ENCODE measurements at regions not wholly inside any gene's neighbourhood (a gene's known extent, or its start where the extent isn't known, plus 50 kb on each side); places are given as distances from the start of the nearest gene placed in this dataset.

DNA sequence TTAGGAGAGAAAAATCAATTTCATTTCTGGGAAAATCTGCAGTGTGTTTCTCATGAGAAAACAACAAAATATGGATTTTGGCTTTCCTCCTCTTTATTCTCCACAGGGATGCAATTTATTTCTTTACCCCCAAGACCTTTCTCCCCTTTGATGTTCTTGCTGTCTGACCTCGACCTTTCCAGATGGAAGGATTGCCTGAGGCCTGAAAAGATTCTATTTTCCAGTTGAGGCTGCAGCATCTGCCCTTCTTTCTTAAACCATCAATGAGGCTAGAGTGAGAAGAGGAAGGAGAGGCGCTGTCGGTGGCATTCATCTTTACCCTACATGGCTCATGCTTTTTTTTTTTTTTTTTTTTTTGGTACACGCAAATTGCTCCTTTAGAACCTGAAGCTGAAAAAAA lies 344.2 kb upstream of the BTBD3 start:
- intact Hi-C loops (cut with micrococcal nuclease; ENCODE audit: unreplicated experiment), result loop anchor here (10.0 kb wide), 1 partner anchor 1531 kb away; no protein-coding TSS in a partner anchor
- H3K27ac ChIP-seq (ENCODE audit: low read length), result no peak overlapping the region
- BruUV-seq (replicated peaks), result no TSS peak
- DNase-seq (ENCODE audit: low read depth, low spot score) (no peak), ATAC-seq (no peak)
- in situ Hi-C loops (cut with HindIII; ENCODE audit: low pct_unique_long_range_greater_than_20kb, low sequenced_read_pairs), result no loop called here
- no peaks in the 10 kb centered on the region for H3K4me1 ChIP-seq (ENCODE audit: control insufficient read depth, insufficient read depth, low read length)
- no peak overlapping the region for H3K4me3 ChIP-seq (ENCODE audit: low read depth in 2 of 2, low read length in 2 of 2)
- ChIA-PET POLR2A (interaction anchor here (0.7 kb wide), 1 partner anchor 24 kb away, joined by 3 read pairs; no protein-coding TSS in a partner anchor), CTCF (no interaction called here)
- no peaks in the 10 kb centered on the region; the same call in 1 of the 2 replicates for H3K36me3 ChIP-seq (ENCODE audit: control insufficient read depth, insufficient read depth, low read length)
- TF ChIP-seq, protein P1, sequence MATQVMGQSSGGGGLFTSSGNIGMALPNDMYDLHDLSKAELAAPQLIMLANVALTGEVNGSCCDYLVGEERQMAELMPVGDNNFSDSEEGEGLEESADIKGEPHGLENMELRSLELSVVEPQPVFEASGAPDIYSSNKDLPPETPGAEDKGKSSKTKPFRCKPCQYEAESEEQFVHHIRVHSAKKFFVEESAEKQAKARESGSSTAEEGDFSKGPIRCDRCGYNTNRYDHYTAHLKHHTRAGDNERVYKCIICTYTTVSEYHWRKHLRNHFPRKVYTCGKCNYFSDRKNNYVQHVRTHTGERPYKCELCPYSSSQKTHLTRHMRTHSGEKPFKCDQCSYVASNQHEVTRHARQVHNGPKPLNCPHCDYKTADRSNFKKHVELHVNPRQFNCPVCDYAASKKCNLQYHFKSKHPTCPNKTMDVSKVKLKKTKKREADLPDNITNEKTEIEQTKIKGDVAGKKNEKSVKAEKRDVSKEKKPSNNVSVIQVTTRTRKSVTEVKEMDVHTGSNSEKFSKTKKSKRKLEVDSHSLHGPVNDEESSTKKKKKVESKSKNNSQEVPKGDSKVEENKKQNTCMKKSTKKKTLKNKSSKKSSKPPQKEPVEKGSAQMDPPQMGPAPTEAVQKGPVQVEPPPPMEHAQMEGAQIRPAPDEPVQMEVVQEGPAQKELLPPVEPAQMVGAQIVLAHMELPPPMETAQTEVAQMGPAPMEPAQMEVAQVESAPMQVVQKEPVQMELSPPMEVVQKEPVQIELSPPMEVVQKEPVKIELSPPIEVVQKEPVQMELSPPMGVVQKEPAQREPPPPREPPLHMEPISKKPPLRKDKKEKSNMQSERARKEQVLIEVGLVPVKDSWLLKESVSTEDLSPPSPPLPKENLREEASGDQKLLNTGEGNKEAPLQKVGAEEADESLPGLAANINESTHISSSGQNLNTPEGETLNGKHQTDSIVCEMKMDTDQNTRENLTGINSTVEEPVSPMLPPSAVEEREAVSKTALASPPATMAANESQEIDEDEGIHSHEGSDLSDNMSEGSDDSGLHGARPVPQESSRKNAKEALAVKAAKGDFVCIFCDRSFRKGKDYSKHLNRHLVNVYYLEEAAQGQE (IDR thresholded peaks at IDR 0.05; ENCODE audit: insufficient read depth in 1 of 2, low read depth in 2 of 2, low read length in 1 of 2), result no peak
- TF ChIP-seq, protein P2, sequence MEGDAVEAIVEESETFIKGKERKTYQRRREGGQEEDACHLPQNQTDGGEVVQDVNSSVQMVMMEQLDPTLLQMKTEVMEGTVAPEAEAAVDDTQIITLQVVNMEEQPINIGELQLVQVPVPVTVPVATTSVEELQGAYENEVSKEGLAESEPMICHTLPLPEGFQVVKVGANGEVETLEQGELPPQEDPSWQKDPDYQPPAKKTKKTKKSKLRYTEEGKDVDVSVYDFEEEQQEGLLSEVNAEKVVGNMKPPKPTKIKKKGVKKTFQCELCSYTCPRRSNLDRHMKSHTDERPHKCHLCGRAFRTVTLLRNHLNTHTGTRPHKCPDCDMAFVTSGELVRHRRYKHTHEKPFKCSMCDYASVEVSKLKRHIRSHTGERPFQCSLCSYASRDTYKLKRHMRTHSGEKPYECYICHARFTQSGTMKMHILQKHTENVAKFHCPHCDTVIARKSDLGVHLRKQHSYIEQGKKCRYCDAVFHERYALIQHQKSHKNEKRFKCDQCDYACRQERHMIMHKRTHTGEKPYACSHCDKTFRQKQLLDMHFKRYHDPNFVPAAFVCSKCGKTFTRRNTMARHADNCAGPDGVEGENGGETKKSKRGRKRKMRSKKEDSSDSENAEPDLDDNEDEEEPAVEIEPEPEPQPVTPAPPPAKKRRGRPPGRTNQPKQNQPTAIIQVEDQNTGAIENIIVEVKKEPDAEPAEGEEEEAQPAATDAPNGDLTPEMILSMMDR (IDR thresholded peaks at IDR 0.05), result no peak
- TF ChIP-seq POLR2AphosphoS5 (IDR thresholded peaks at IDR 0.05; ENCODE audit: low read depth, low read length) (no peak), SIN3A (IDR thresholded peaks at IDR 0.05; ENCODE audit: borderline replicate concordance, insufficient read depth, low read depth, low read length) (no peak), TCF7L2 (IDR thresholded peaks at IDR 0.05; ENCODE audit: low read depth, low read length) (no peak)
- H3K9me3 ChIP-seq (ENCODE audit: control insufficient read depth, insufficient read depth, low read depth, low read length), result no peaks in the 10 kb centered on the region
- H3K27me3 ChIP-seq (ENCODE audit: control insufficient read depth, insufficient read depth, low read length), result 0 out of 2 replicates have a peak, but pooled peaks cover 2% of the 10 kb centered on the region

DNA sequence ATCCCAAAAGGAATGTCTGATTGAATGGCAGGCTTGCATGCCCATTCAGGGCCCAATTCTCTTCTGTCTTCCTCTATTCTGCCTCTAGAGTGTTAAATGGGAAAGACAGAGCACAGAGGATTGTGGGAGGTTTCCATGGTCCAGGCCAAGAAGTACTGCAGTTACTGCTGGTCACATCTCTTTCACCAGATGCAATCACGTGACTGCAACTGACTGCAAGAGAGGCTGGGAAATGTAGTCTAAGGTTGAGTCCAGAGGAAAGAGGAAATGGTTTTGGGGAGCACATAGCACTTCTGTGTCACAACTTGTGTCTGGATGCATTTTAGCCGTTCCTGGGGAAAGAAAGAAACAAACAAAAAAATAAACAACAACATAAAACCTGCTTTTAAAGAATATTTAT lies 336.4 kb upstream of the BTBD3 start:
- no peak for ATAC-seq

More for the DNA sequence above, 336.4 kb upstream of the BTBD3 start:
- Histone ChIP-seq H3K9me3 (ENCODE audit: control insufficient read depth, insufficient read depth, low read depth, low read length) (no peaks in the 10 kb centered on the region), H3K27ac (ENCODE audit: low read length) (no peak overlapping the region), H3K4me3 (ENCODE audit: low read depth in 2 of 2, low read length in 2 of 2) (no peak overlapping the region), H3K27me3 (ENCODE audit: control insufficient read depth, insufficient read depth, low read length) (no peaks in the 10 kb centered on the region; the same call in none of the 2 replicates), H3K4me1 (ENCODE audit: control insufficient read depth, insufficient read depth, low read length) (no peaks in the 10 kb centered on the region), H3K36me3 (ENCODE audit: control insufficient read depth, insufficient read depth, low read length) (no peaks in the 10 kb centered on the region)
- DNase-seq (ENCODE audit: low read depth, low spot score), result no peak
- BruUV-seq (replicated peaks), result no TSS peak
- CTCF ChIA-PET, result no interaction called here
- intact Hi-C loops (cut with micrococcal nuclease; ENCODE audit: unreplicated experiment) (no loop called here), in situ Hi-C loops (cut with HindIII; ENCODE audit: low pct_unique_long_range_greater_than_20kb, low sequenced_read_pairs) (no loop called here)
- TF ChIP-seq TCF7L2 (IDR thresholded peaks at IDR 0.05; ENCODE audit: low read depth, low read length) (no peak), POLR2AphosphoS5 (IDR thresholded peaks at IDR 0.05; ENCODE audit: low read depth, low read length) (no peak), SIN3A (IDR thresholded peaks at IDR 0.05; ENCODE audit: borderline replicate concordance, insufficient read depth, low read depth, low read length) (no peak)
- TF ChIP-seq, protein P2 (IDR thresholded peaks at IDR 0.05), result no peak
- TF ChIP-seq, protein P1 (IDR thresholded peaks at IDR 0.05; ENCODE audit: insufficient read depth in 1 of 2, low read depth in 2 of 2, low read length in 1 of 2), result no peak
- POLR2A ChIA-PET, result no interaction called here

Measured in Panc1 (cell line).